IMR-90 (cell line): ENCODE measurements at regions not wholly inside any gene's neighbourhood (a gene's known extent, or its start where the extent isn't known, plus 50 kb on each side); places are given as distances from the start of the nearest gene placed in this dataset.
"Not testable (repeated sequence)": the region's sequence is repeated elsewhere in the genome, so short reads cannot be mapped to it uniquely, and the experiment has no call there.

Experiments
- CHD1 ChIP-seq: IDR thresholded peaks from 2 replicates; pipeline ENCODE4 v1.6.1; 2012; ENCODE audit warnings: low read depth, low read length, improper control_type of control experiment
- CTCF ChIP-seq: conservative IDR thresholded peaks from 2 replicates; pipeline ENCODE4 v1.5.1; 2012; ENCODE audit warnings: mild to moderate bottlenecking, low read depth, low read length, improper control_type of control experiment
- MAFK ChIP-seq: IDR thresholded peaks from 2 replicates; pipeline ENCODE4 v1.6.1; 2012; ENCODE audit warnings: low read depth, low read length, improper control_type of control experiment
- MXI1 ChIP-seq: IDR thresholded peaks from 2 replicates; pipeline ENCODE4 v1.6.1; 2012; ENCODE audit warnings: low read depth, mild to moderate bottlenecking, low read length, moderate library complexity, borderline replicate concordance
- NFE2L2 ChIP-seq: fragments of 150-350 bp; IDR thresholded peaks from 2 replicates; pipeline ENCODE4 v1.6.1; 2016; ENCODE audit warnings: low read depth, mild to moderate bottlenecking, low read length
- POLR2A ChIP-seq: IDR thresholded peaks from 2 replicates; pipeline ENCODE4 v1.6.1; 2012; ENCODE audit warnings: mild to moderate bottlenecking, low read depth, low read length
- RAD21 ChIP-seq: IDR thresholded peaks from 2 replicates; pipeline ENCODE4 v1.6.1; 2012; ENCODE audit warnings: low read length, improper control_type of control experiment
- RCOR1 ChIP-seq: IDR thresholded peaks from 2 replicates; pipeline ENCODE4 v1.6.1; 2012; ENCODE audit warnings: mild to moderate bottlenecking, low read length, improper control_type of control experiment; ENCODE audit not compliant: insufficient replicate concordance
- SMC3 ChIP-seq: fragments of 150-350 bp; IDR thresholded peaks from 2 replicates; pipeline ENCODE4 v1.6.1; 2016; ENCODE audit warnings: low read depth, mild to moderate bottlenecking, antibody characterized with exemption, low read length, moderate library complexity

- not testable (repeated sequence) for TF ChIP-seq MAFK, POLR2A, CTCF, MXI1, RCOR1, CHD1, RAD21, NFE2L2, SMC3
Observed at GRCh38 chr1:65029434-65029833, 63.1 kb upstream of the JAK1 start.
